DOHH2 (cell line): ENCODE measurements at regions not wholly inside any gene's neighbourhood (a gene's known extent, or its start where the extent isn't known, plus 50 kb on each side); places are given as distances from the start of the nearest gene placed in this dataset.

Source experiments
- H3F3A ChIP-seq: fragments of 200-600 bp; sonication (generic), shearing (Covaris generic); 2 replicates; pipeline ENCODE4 v1.6.0; 2016; ENCODE audit warnings: antibody characterized with exemption, mild to moderate bottlenecking; ENCODE audit not compliant: control insufficient read depth, insufficient read depth
- H3K27ac ChIP-seq: fragments of 200-600 bp; sonication (generic); 2 replicates; pipeline ENCODE4 v1.5.1; 2014; ENCODE audit warnings: low read depth, mild to moderate bottlenecking, low read length, moderate library complexity
- H3K27me3 ChIP-seq: fragments of 200-600 bp; sonication (generic); 2 replicates; pipeline ENCODE4 v1.6.1; 2014; ENCODE audit warnings: mild to moderate bottlenecking, low read length, mixed read lengths; ENCODE audit not compliant: control insufficient read depth
- H3K36me3 ChIP-seq: fragments of 200-600 bp; sonication (generic); 2 replicates; pipeline ENCODE4 v1.6.1; 2014; ENCODE audit warnings: mild to moderate bottlenecking, low read length, moderate library complexity, mixed read lengths; ENCODE audit not compliant: control insufficient read depth
- H3K4me1 ChIP-seq: fragments of 200-600 bp; sonication (generic); 2 replicates; pipeline ENCODE4 v1.6.1; 2014; ENCODE audit warnings: mild to moderate bottlenecking, low read length, mixed read lengths; ENCODE audit not compliant: control insufficient read depth
- H3K4me2 ChIP-seq: fragments of 200-600 bp; sonication (generic); 2 replicates; pipeline ENCODE4 v1.6.0; 2014; ENCODE audit warnings: mild to moderate bottlenecking, low read length, moderate library complexity
- H3K4me3 ChIP-seq: fragments of 200-600 bp; sonication (generic); 2 replicates; pipeline ENCODE4 v1.5.1; 2014; ENCODE audit warnings: mild to moderate bottlenecking, low read length, mixed read lengths
- H3K79me2 ChIP-seq: fragments of 200-600 bp; sonication (generic); 2 replicates; pipeline ENCODE4 v1.6.1; 2014; ENCODE audit warnings: mild to moderate bottlenecking, low read length, mixed read lengths; ENCODE audit not compliant: control insufficient read depth
- H3K9me2 ChIP-seq: fragments of 200-600 bp; sonication (generic); replicated peaks from 2 replicates; pipeline ENCODE4 v1.6.1; 2014; ENCODE audit warnings: mild to moderate bottlenecking, low read length, mixed read lengths; ENCODE audit not compliant: control insufficient read depth
- H3K9me3 ChIP-seq: fragments of 200-600 bp; sonication (generic); 2 replicates; pipeline ENCODE4 v1.6.1; 2014; ENCODE audit warnings: antibody characterized with exemption, low read length, mixed read lengths; ENCODE audit not compliant: control insufficient read depth, insufficient read depth
- H4K20me1 ChIP-seq: fragments of 200-600 bp; sonication (generic); 2 replicates; pipeline ENCODE4 v1.6.0; 2014; ENCODE audit warnings: low read depth, mild to moderate bottlenecking, antibody characterized with exemption, low read length, moderate library complexity; ENCODE audit not compliant: control insufficient read depth, insufficient read depth
- CTCF ChIP-seq: fragments of 200-600 bp; sonication (generic); IDR thresholded peaks from one replicate; pipeline ENCODE4 v1.5.1; 2014; ENCODE audit warnings: antibody characterized with exemption, mild to moderate bottlenecking, low read depth, low read length; ENCODE audit not compliant: poor library complexity, severe bottlenecking
- EZH2phosphoT487 ChIP-seq: fragments of 200-600 bp; sonication (generic); IDR thresholded peaks from 2 replicates; pipeline ENCODE4 v1.6.1; 2017; ENCODE audit warnings: borderline replicate concordance, mild to moderate bottlenecking, antibody characterized with exemption, low read length, moderate library complexity, mixed read lengths

DNA sequence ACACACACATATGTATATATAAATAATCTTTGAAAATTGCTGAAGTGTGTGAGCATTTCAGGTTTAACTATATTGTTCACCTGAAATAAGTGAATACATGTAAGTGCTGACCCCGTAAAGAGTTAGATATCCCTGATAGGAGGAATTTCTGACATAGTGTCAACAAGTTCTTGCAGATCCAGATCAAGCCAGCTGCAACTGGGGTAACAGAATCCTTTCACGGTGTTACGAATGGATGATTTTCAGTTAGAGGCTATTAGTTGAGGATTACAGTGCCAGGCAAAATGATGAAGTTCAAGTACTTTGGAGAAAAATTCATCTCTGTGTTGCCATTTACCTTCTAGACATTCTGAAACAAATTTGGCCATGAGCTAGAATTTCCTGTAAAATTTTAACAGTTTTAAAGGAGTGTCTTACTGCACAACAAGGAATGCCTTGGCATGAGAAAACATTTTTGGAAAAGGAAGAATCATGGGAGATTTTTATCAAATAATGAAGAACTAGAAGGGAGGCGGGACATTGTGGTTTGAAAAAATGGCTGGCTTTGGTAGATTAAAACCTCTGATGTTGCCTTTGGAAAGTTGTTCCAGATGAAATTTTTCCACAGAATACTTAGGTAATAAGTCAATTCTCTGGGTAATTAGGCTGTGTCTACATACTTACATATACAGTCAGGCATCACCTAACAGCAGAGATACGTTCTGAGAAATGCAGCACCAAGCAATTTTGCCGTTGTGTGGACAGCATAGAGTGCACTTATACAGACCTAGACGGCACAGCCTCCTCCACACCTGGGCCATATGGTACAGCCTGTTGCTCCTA, 84.4 kb upstream of the FAT1 start:
- Histone ChIP-seq H3K9me2 (no peaks in the 10 kb centered on the region), H3K4me3 (no peak overlapping the region), H3K36me3 (no peaks in the 10 kb centered on the region), H3K27ac (no peak overlapping the region), H3K4me1 (no peaks in the 10 kb centered on the region), H3K4me2 (no peak overlapping the region), H4K20me1 (no peaks in the 10 kb centered on the region), H3K27me3 (no peaks in the 10 kb centered on the region), H3K79me2 (no peaks in the 10 kb centered on the region), H3K9me3 (no peaks in the 10 kb centered on the region), H3F3A (no peaks in the 10 kb centered on the region)
- no peak for TF ChIP-seq CTCF
- no peak for TF ChIP-seq EZH2phosphoT487

- Histone ChIP-seq H3K27ac (no peak overlapping the region), H3K4me2 (no peak overlapping the region), H3K4me3 (no peak overlapping the region), H4K20me1 (no peaks in the 10 kb centered on the region), H3K27me3 (no peaks in the 10 kb centered on the region), H3K9me2 (no peaks in the 10 kb centered on the region), H3K36me3 (no peaks in the 10 kb centered on the region), H3K4me1 (no peaks in the 10 kb centered on the region), H3K9me3 (no peaks in the 10 kb centered on the region), H3F3A (no peaks in the 10 kb centered on the region), H3K79me2 (no peaks in the 10 kb centered on the region)
- no peak for TF ChIP-seq EZH2phosphoT487
- TF ChIP-seq CTCF, result no peak
Measured at GRCh38 chr4:186808630-186809018, 85.0 kb upstream of the FAT1 start.

- H3K4me3 ChIP-seq, result no peak overlapping the region
- no peaks in the 10 kb centered on the region for H3K4me1 ChIP-seq
- no peaks in the 10 kb centered on the region for H3K9me3 ChIP-seq
- no peaks in the 10 kb centered on the region for H3K27me3 ChIP-seq
- no peaks in the 10 kb centered on the region for H3K79me2 ChIP-seq
- no peaks in the 10 kb centered on the region for H3K9me2 ChIP-seq
- no peaks in the 10 kb centered on the region for H4K20me1 ChIP-seq
- no peaks in the 10 kb centered on the region for H3F3A ChIP-seq
- no peak for TF ChIP-seq EZH2phosphoT487
- no peak for TF ChIP-seq CTCF
- no peak overlapping the region for H3K4me2 ChIP-seq
- no peak overlapping the region for H3K27ac ChIP-seq
- H3K36me3 ChIP-seq, result no peaks in the 10 kb centered on the region
Measured at GRCh38 chr4:186809070-186809469, 85.4 kb upstream of the FAT1 start.
